ENCODE measurements at regions not wholly inside any gene's neighbourhood (a gene's known extent, or its start where the extent isn't known, plus 50 kb on each side); places are given as distances from the start of the nearest gene placed in this dataset.
"Not testable (repeated sequence)": the region's sequence is repeated elsewhere in the genome, so short reads cannot be mapped to it uniquely, and the experiment has no call there.

DNA sequence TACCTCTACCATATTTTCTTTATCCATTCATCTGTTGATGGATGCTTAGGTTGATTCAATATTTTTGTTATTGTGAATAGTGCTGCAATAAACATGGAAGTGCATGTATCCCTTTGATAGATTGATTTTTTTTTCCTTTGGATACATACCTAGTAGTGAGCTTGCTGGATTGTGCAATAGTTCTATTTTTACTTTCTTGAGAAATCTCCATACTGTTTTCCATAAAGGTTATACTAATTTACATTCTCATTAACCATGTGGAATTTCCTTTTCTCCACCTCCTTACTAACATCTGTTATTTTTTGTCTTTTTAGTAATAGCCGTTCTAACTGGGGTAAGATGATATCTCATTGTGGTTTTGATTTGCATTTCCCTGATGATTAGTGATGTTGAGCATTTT lies 124.6 kb upstream of the TOX3 start:
- WGBS (ENCODE audit: insufficient coverage, insufficient read length): no CpG with 5 or more reads among the region's 1 CpG
- Histone ChIP-seq H3K27me3 (ENCODE audit: control insufficient read depth, insufficient read depth, low read length) (no peaks in the 10 kb centered on the region), H3K9me3 (ENCODE audit: control insufficient read depth, insufficient read depth, low read length) (no peaks in the 10 kb centered on the region), H3K27ac (ENCODE audit: low read length) (no peak overlapping the region), H3K4me3 (ENCODE audit: low read length) (no peak overlapping the region), H3K36me3 (ENCODE audit: control insufficient read depth, insufficient read depth, low read length) (no peaks in the 10 kb centered on the region), H3K4me1 (ENCODE audit: control insufficient read depth, insufficient read depth, low read length) (no peaks in the 10 kb centered on the region)
- DNase-seq (ENCODE audit: low read depth, low spot score): no peak

DNA sequence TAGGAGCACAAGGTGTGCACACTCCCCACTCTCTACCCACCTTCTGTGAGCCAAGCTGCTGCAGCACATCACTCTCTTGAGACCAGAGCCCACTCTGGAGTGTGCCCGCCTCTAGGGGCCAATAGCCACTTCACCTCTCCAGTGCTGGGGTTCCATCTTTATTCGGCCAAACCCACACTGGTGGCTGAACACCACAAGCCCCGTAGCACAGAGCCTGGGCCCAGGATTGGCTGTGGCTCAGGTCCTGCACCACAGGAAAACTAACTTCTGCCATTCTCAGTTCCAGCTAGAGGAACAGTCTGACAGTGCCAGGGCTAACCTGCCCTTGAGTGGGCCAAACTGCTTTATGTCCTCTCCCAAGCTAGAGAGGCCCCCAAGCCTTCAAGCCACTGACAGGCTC lies 111.0 kb upstream of the TOX3 start:
- H3K27ac ChIP-seq (ENCODE audit: low read length): no peak overlapping the region
- WGBS (ENCODE audit: insufficient coverage, insufficient read length): no CpG with 5 or more reads among the region's 3 CpGs
- no peak overlapping the region for H3K4me3 ChIP-seq (ENCODE audit: low read length)
- no peaks in the 10 kb centered on the region for H3K4me1 ChIP-seq (ENCODE audit: control insufficient read depth, insufficient read depth, low read length)
- H3K36me3 ChIP-seq (ENCODE audit: control insufficient read depth, insufficient read depth, low read length): no peaks in the 10 kb centered on the region
- no peaks in the 10 kb centered on the region for H3K9me3 ChIP-seq (ENCODE audit: control insufficient read depth, insufficient read depth, low read length)
- DNase-seq (ENCODE audit: low read depth, low spot score): no peak
- no peaks in the 10 kb centered on the region for H3K27me3 ChIP-seq (ENCODE audit: control insufficient read depth, insufficient read depth, low read length)

- not testable (repeated sequence) for H3K4me1 ChIP-seq (ENCODE audit: control insufficient read depth, insufficient read depth, low read length); H3K9me3 ChIP-seq (ENCODE audit: control insufficient read depth, insufficient read depth, low read length); DNase-seq (ENCODE audit: low read depth, low spot score); H3K27me3 ChIP-seq (ENCODE audit: control insufficient read depth, insufficient read depth, low read length); H3K4me3 ChIP-seq (ENCODE audit: low read length); H3K36me3 ChIP-seq (ENCODE audit: control insufficient read depth, insufficient read depth, low read length); H3K27ac ChIP-seq (ENCODE audit: low read length)
- WGBS (ENCODE audit: insufficient coverage, insufficient read length): no CpG with 5 or more reads among the region's 7 CpGs
These were observed 109.0 kb upstream of the TOX3 start for GRCh38 chr16:52655916-52656315.

DNA sequence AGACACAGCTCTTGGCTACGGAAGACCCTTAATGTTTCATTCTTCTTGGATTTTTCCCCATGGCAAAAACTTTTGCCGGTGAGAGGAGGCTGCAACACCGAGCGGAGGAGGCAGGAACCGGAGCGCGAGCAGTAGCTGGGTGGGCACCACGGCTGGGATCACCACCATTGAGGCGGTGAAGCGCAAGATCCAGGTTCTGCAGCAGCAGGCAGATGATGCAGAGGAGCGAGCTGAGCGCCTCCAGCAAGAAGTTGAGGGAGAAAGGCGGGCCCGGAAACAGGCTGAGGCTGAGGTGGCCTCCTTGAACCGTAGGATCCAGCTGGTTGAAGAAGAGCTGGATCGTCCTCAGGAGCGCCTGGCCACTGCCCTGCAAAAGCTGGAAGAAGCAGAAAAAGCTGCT lies 108.2 kb upstream of the TOX3 start:
- H3K9me3 ChIP-seq (ENCODE audit: control insufficient read depth, insufficient read depth, low read length); H3K4me1 ChIP-seq (ENCODE audit: control insufficient read depth, insufficient read depth, low read length); H3K27ac ChIP-seq (ENCODE audit: low read length); H3K4me3 ChIP-seq (ENCODE audit: low read length); DNase-seq (ENCODE audit: low read depth, low spot score); H3K36me3 ChIP-seq (ENCODE audit: control insufficient read depth, insufficient read depth, low read length); H3K27me3 ChIP-seq (ENCODE audit: control insufficient read depth, insufficient read depth, low read length): not testable (repeated sequence)
- no CpG with 5 or more reads among the region's 17 CpGs for WGBS (ENCODE audit: insufficient coverage, insufficient read length)

DNA sequence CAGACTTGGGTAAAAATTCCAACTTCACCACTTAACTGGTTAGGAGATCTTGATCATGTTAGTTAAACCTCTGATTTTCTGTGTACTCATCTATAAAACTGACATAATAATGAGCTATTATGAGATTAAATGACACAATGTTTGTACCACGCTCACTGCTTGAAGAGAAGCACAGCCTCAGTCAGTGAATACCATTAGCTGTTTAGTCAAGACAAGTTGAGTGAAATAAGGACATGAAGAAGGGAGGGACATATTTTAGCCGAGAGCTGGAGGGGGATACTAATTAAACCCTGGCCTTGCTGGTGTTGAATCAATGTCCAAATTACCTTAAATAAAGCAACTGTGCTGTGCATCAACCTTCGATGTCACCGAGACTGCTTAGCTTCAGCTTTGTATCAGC lies 105.1 kb upstream of the TOX3 start:
- WGBS (ENCODE audit: insufficient coverage, insufficient read length): no CpG with 5 or more reads among the region's 4 CpGs

GRCh38 chr16:52650789-52651188 lies 103.8 kb upstream of the TOX3 start:
- Histone ChIP-seq H3K4me3 (ENCODE audit: low read length) (no peak overlapping the region), H3K36me3 (ENCODE audit: control insufficient read depth, insufficient read depth, low read length) (no peaks in the 10 kb centered on the region), H3K9me3 (ENCODE audit: control insufficient read depth, insufficient read depth, low read length) (no peaks in the 10 kb centered on the region), H3K4me1 (ENCODE audit: control insufficient read depth, insufficient read depth, low read length) (0 out of 2 replicates have a peak, but pooled peaks cover 1% of the 10 kb centered on the region), H3K27me3 (ENCODE audit: control insufficient read depth, insufficient read depth, low read length) (no peaks in the 10 kb centered on the region), H3K27ac (ENCODE audit: low read length) (no peak overlapping the region)
- no peak for DNase-seq (ENCODE audit: low read depth, low spot score)
- WGBS (ENCODE audit: insufficient coverage, insufficient read length): no CpG with 5 or more reads among the region's 3 CpGs

More for the DNA sequence above, 105.1 kb upstream of the TOX3 start:
- no peak for DNase-seq (ENCODE audit: low read depth, low spot score)
- Histone ChIP-seq H3K4me3 (ENCODE audit: low read length) (no peak overlapping the region), H3K27me3 (ENCODE audit: control insufficient read depth, insufficient read depth, low read length) (no peaks in the 10 kb centered on the region), H3K4me1 (ENCODE audit: control insufficient read depth, insufficient read depth, low read length) (0 out of 2 replicates have a peak, but pooled peaks cover 1% of the 10 kb centered on the region), H3K36me3 (ENCODE audit: control insufficient read depth, insufficient read depth, low read length) (no peaks in the 10 kb centered on the region), H3K9me3 (ENCODE audit: control insufficient read depth, insufficient read depth, low read length) (no peaks in the 10 kb centered on the region), H3K27ac (ENCODE audit: low read length) (no peak overlapping the region)

DNA sequence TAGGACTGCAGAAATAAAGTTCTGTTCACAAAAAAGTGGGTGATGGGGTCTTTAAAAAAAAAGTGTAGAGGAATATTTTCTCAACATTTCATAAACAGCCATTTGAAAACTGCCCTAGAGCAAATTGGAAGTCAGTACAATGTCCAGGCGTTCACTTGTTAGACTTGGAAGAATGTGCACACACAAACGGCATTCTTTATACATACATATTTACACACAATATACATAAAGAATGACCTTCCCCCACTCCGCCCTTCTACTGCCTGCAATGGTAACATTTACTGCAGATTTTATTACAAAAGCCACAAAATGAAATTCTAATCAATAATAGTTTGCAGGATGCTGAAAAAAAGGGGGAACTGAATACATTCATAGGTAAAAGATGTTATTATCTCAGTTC lies 103.4 kb upstream of the TOX3 start:
- no CpG with 5 or more reads among the region's 3 CpGs for WGBS (ENCODE audit: insufficient coverage, insufficient read length)
- DNase-seq (ENCODE audit: low read depth, low spot score): no peak
- Histone ChIP-seq H3K27me3 (ENCODE audit: control insufficient read depth, insufficient read depth, low read length) (no peaks in the 10 kb centered on the region), H3K4me3 (ENCODE audit: low read length) (no peak overlapping the region), H3K4me1 (ENCODE audit: control insufficient read depth, insufficient read depth, low read length) (0 out of 2 replicates have a peak, but pooled peaks cover 1% of the 10 kb centered on the region), H3K27ac (ENCODE audit: low read length) (no peak overlapping the region), H3K9me3 (ENCODE audit: control insufficient read depth, insufficient read depth, low read length) (no peaks in the 10 kb centered on the region), H3K36me3 (ENCODE audit: control insufficient read depth, insufficient read depth, low read length) (no peaks in the 10 kb centered on the region)

DNA sequence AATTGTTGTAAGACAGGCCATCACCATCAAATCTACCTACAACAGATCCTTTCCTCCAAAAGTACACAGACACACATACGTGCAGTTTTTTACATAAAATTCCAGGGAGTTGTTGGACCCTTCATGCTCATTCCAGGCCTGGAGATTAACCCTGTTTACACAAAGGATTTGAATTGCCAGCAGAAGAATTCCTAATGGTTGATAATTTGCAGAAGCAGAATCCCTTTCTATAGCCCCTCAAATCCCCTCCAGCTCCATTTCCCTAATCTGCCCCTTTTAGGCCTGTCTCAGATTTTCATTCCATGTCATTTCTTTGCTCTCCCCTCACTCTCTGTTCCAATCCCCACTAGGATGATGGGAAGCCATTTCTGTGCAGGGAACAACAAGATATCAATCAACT lies 102.9 kb upstream of the TOX3 start:
- H3K4me1 ChIP-seq (ENCODE audit: control insufficient read depth, insufficient read depth, low read length): 0 out of 2 replicates have a peak, but pooled peaks cover 1% of the 10 kb centered on the region
- no peaks in the 10 kb centered on the region for H3K27me3 ChIP-seq (ENCODE audit: control insufficient read depth, insufficient read depth, low read length)
- DNase-seq (ENCODE audit: low read depth, low spot score): no peak
- WGBS (ENCODE audit: insufficient coverage, insufficient read length): no CpG with 5 or more reads among the region's 1 CpG
- H3K4me3 ChIP-seq (ENCODE audit: low read length): no peak overlapping the region
- H3K9me3 ChIP-seq (ENCODE audit: control insufficient read depth, insufficient read depth, low read length): no peaks in the 10 kb centered on the region
- H3K36me3 ChIP-seq (ENCODE audit: control insufficient read depth, insufficient read depth, low read length): no peaks in the 10 kb centered on the region
- no peak overlapping the region for H3K27ac ChIP-seq (ENCODE audit: low read length)

GRCh38 chr16:52647588-52647987 lies 100.6 kb upstream of the TOX3 start:
- Histone ChIP-seq H3K27me3 (ENCODE audit: control insufficient read depth, insufficient read depth, low read length) (no peaks in the 10 kb centered on the region), H3K36me3 (ENCODE audit: control insufficient read depth, insufficient read depth, low read length) (no peaks in the 10 kb centered on the region), H3K4me3 (ENCODE audit: low read length) (no peak overlapping the region), H3K9me3 (ENCODE audit: control insufficient read depth, insufficient read depth, low read length) (no peaks in the 10 kb centered on the region), H3K27ac (ENCODE audit: low read length) (no peak overlapping the region), H3K4me1 (ENCODE audit: control insufficient read depth, insufficient read depth, low read length) (0 out of 2 replicates have a peak, but pooled peaks cover 1% of the 10 kb centered on the region)
- DNase-seq (ENCODE audit: low read depth, low spot score): no peak
- WGBS (ENCODE audit: insufficient coverage, insufficient read length): no CpG with 5 or more reads among the region's 2 CpGs

DNA sequence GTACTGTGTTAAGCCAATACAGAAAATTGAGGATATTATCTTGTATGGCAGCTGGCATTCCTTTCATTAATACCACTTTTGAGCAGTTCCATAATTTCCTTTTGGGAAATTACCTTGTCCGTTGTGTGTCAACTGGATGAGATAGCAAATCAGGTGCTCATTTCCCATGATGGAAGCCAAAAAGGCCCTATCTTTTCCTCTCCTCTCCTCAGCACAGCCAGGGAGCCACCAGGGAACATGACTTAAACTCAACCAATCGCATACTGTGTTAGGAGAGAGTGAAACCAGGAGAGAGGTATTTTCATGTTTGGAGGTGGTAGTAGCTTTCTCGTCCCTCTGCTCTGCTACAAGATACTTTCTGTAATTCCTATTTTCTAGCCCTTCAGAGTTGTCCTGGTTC lies 96.1 kb upstream of the TOX3 start:
- Histone ChIP-seq H3K27ac (ENCODE audit: low read length) (no peak overlapping the region), H3K9me3 (ENCODE audit: control insufficient read depth, insufficient read depth, low read length) (no peaks in the 10 kb centered on the region), H3K27me3 (ENCODE audit: control insufficient read depth, insufficient read depth, low read length) (no peaks in the 10 kb centered on the region), H3K4me3 (ENCODE audit: low read length) (no peak overlapping the region), H3K4me1 (ENCODE audit: control insufficient read depth, insufficient read depth, low read length) (0 out of 2 replicates have a peak, but pooled peaks cover 1% of the 10 kb centered on the region), H3K36me3 (ENCODE audit: control insufficient read depth, insufficient read depth, low read length) (no peaks in the 10 kb centered on the region)
- no peak for DNase-seq (ENCODE audit: low read depth, low spot score)
- WGBS (ENCODE audit: insufficient coverage, insufficient read length): no CpG with 5 or more reads among the region's 3 CpGs

- no peaks in the 10 kb centered on the region for H3K9me3 ChIP-seq (ENCODE audit: control insufficient read depth, insufficient read depth, low read length)
- H3K4me3 ChIP-seq (ENCODE audit: low read length): no peak overlapping the region
- H3K27me3 ChIP-seq (ENCODE audit: control insufficient read depth, insufficient read depth, low read length): no peaks in the 10 kb centered on the region
- H3K27ac ChIP-seq (ENCODE audit: low read length): no peak overlapping the region
- no peaks in the 10 kb centered on the region for H3K36me3 ChIP-seq (ENCODE audit: control insufficient read depth, insufficient read depth, low read length)
- H3K4me1 ChIP-seq (ENCODE audit: control insufficient read depth, insufficient read depth, low read length): no peaks in the 10 kb centered on the region
- no CpG with 5 or more reads among the region's 5 CpGs for WGBS (ENCODE audit: insufficient coverage, insufficient read length)
- no peak for DNase-seq (ENCODE audit: low read depth, low spot score)
These were observed 87.6 kb upstream of the TOX3 start for GRCh38 chr16:52634528-52634927.

Data from iPS DF 6.9 (cell line).